Loucy (cell line): ENCODE measurements at regions not wholly inside any gene's neighbourhood (a gene's known extent, or its start where the extent isn't known, plus 50 kb on each side); places are given as distances from the start of the nearest gene placed in this dataset.

Experiments used
- CTCF ChIP-seq: fragments of 200-600 bp; sonication (generic); conservative IDR thresholded peaks from 2 replicates; pipeline ENCODE4 v1.5.1; 2014; ENCODE audit warnings: mild to moderate bottlenecking, antibody characterized with exemption, low read length
- EZH2phosphoT487 ChIP-seq: fragments of 200-600 bp; IDR thresholded peaks from 2 replicates; pipeline ENCODE4 v1.6.1; 2018; ENCODE audit warnings: antibody characterized with exemption, mild to moderate bottlenecking, moderate library complexity, borderline replicate concordance

GRCh38 chr1:67608661-67609576, 76.1 kb upstream of the GADD45A start:
- no peak for TF ChIP-seq CTCF
- no peak for TF ChIP-seq EZH2phosphoT487
